K562 (cell line): ENCODE measurements at regions not wholly inside any gene's neighbourhood (a gene's known extent, or its start where the extent isn't known, plus 50 kb on each side); places are given as distances from the start of the nearest gene placed in this dataset.

ENCODE experiments used
- ATAC-seq: fragments of 200-7000 bp; cut with Tn5 transposase; 3 replicates; pipeline ENCODE4 v1.9.1; 2020; ENCODE audit warnings: moderate library complexity
- BruUV-seq: library from RNA; stranded (reverse); fragments of 400-500 nt; replicated peaks from 2 replicates; lab custom pipeline; 2021; lab: Mats Ljungman, UMichigan
- CTCF ChIA-PET: fragments of 300-600 bp; formaldehyde crosslinking; extraction: SDS; loops from one replicate; lab custom pipeline; 2021; ENCODE audit warnings: low intra/inter-chr PET ratio; lab: Yijun Ruan, JAX
- POLR2A ChIA-PET: fragments of 300-600, 350-650 bp; sonication (Branson Sonifier 250); formaldehyde crosslinking; extraction: SDS; loops from one replicate; lab custom pipeline; 2021; ENCODE audit warnings: antibody characterized with exemption, inconsistent platforms; lab: Yijun Ruan, JAX
- DNase-seq, 4 experiments: peaks; one replicate each; pipeline versions ENCODE4 v3.0.0 to v3.0.0-alpha.2; 2011 to 2018; ENCODE audit warnings: low spot score in 3 of 4, mixed read lengths in 3 of 4; ENCODE audit errors: extremely low read depth in 1 of 4
- FAIRE-seq: peaks from 2 replicates; lab custom pipeline; 2011; peaks lifted over from hg19 to GRCh38; lab: Jason Lieb, UNC
- H2AFZ ChIP-seq: 2 replicates; pipeline ENCODE4 v1.6.0; 2011; ENCODE audit warnings: low read depth, low read length, control low read depth, inconsistent platforms
- H3K27ac ChIP-seq: fragments of 200-600 bp; 3 replicates; pipeline ENCODE4 v1.8.0; 2011; ENCODE audit warnings: low read depth, mild to moderate bottlenecking, control low read depth, inconsistent platforms, low read length, moderate library complexity, mixed read lengths; ENCODE audit errors: extremely low read depth
- H3K27me3 ChIP-seq, 2 experiments: fragments of 300-600 bp in 1 of 2; 2 replicates in 1 of 2; 3 replicates in 1 of 2; pipeline versions ENCODE4 v1.6.0 to v1.8.0; 2011; ENCODE audit warnings: inconsistent platforms in 2 of 2, low read length in 2 of 2, mild to moderate bottlenecking in 1 of 2, mixed read lengths in 1 of 2, moderate library complexity in 1 of 2; ENCODE audit not compliant: control insufficient read depth in 2 of 2, insufficient read depth in 2 of 2
- H3K36me3 ChIP-seq: fragments of 300-600 bp; 3 replicates; pipeline ENCODE4 v1.8.0; 2011; ENCODE audit warnings: mild to moderate bottlenecking, low read length, inconsistent platforms; ENCODE audit not compliant: control insufficient read depth, insufficient read depth
- H3K4me1 ChIP-seq, 2 experiments: fragments of 200-600 bp in 1 of 2; replicated peaks in 1 of 2; 2 replicates in 1 of 2; 3 replicates in 1 of 2; pipeline versions ENCODE4 v1.5.1 to v1.8.0; 2011; ENCODE audit warnings: inconsistent platforms in 2 of 2, low read length in 2 of 2, mild to moderate bottlenecking in 1 of 2, mixed read lengths in 1 of 2, moderate library complexity in 1 of 2; ENCODE audit not compliant: control insufficient read depth in 2 of 2, insufficient read depth in 2 of 2
- H3K4me2 ChIP-seq: 2 replicates; pipeline ENCODE4 v1.6.1; 2011; ENCODE audit warnings: low read length, control low read depth, inconsistent platforms, mixed read lengths; ENCODE audit not compliant: insufficient read depth
- H3K4me3 ChIP-seq: fragments of 200-600 bp; sonication (generic), shearing (Covaris generic); 2 replicates; pipeline ENCODE4 v1.5.1; 2016; ENCODE audit warnings: control low read depth, inconsistent platforms
- H3K79me2 ChIP-seq: fragments of 200-600 bp; 3 replicates; pipeline ENCODE4 v1.8.0; 2011; ENCODE audit warnings: low read length, inconsistent platforms; ENCODE audit not compliant: control insufficient read depth, insufficient read depth
- H3K9ac ChIP-seq, 2 experiments: 2 replicates each; pipeline versions ENCODE4 v1.6.0 to v1.6.1; 2011; ENCODE audit warnings: low read depth in 2 of 2, low read length in 2 of 2, control low read depth in 1 of 2, inconsistent platforms in 1 of 2, mild to moderate bottlenecking in 1 of 2, mixed read lengths in 1 of 2; ENCODE audit not compliant: insufficient read depth in 1 of 2
- H3K9me1 ChIP-seq: one replicate; pipeline ENCODE4 v1.6.0; 2011; ENCODE audit warnings: inconsistent platforms, mild to moderate bottlenecking, low read length, moderate library complexity; ENCODE audit not compliant: control insufficient read depth, insufficient read depth
- H3K9me3 ChIP-seq: replicated peaks from 2 replicates; pipeline ENCODE4 v1.5.1; 2011; ENCODE audit warnings: low read depth, low read length, inconsistent platforms; ENCODE audit not compliant: control insufficient read depth, insufficient read depth
- H4K20me1 ChIP-seq: replicated peaks from 2 replicates; pipeline ENCODE4 v1.6.1; 2011; ENCODE audit warnings: low read length, inconsistent platforms, mixed read lengths; ENCODE audit not compliant: control insufficient read depth, insufficient read depth
- KLF6 ChIP-seq: fragments of 250-450 bp; sonication (Bioruptor Pico); IDR thresholded peaks from 2 replicates; pipeline ENCODE4 v1.4.0; 2020; ENCODE audit warnings: mild to moderate bottlenecking, moderate library complexity, borderline replicate concordance
- TOE1 ChIP-seq, 2 experiments: fragments of 450-650 bp in 1 of 2; sonication (generic) in 1 of 2; formaldehyde crosslinking in 1 of 2; IDR thresholded peaks; 2 replicates each; pipeline versions ENCODE4 v1.7.1 to v1.8.0; 2016 to 2022; ENCODE audit warnings: borderline replicate concordance in 2 of 2, mild to moderate bottlenecking in 2 of 2, antibody characterized with exemption in 1 of 2, inconsistent platforms in 1 of 2, low read depth in 1 of 2, missing genetic modification reagents in 1 of 2, moderate library complexity in 1 of 2
- ZNF436 ChIP-seq: fragments of 250-450, 450-650 bp; sonication (Bioruptor Pico); formaldehyde crosslinking; IDR thresholded peaks from 2 replicates; pipeline ENCODE4 v1.7.0; 2020; ENCODE audit warnings: mild to moderate bottlenecking
- ZNF668 ChIP-seq: fragments of 250-450 bp; sonication (Bioruptor Pico); IDR thresholded peaks from 2 replicates; pipeline ENCODE4 v1.8.0; 2022; ENCODE audit warnings: mild to moderate bottlenecking, inconsistent platforms
- WGBS: fragments of 100-300 bp; shearing (Covaris generic); methylation state at CpG from one replicate; pipeline ENCODE4 v1.1.6; 2016; ENCODE audit warnings: low coverage, mixed read lengths; ENCODE audit not compliant: insufficient coverage; ENCODE audit errors: missing lambda C conversion rate; 5-methylcytosine and 5-hydroxymethylcytosine counted together
- in situ Hi-C: fragments of 300-500 bp; cut with MboI; formaldehyde crosslinking; loops from 4 replicates; pipeline ENCODE4 v1.15.0; 2018; ENCODE audit warnings: inconsistent platforms, mixed read lengths
- intact Hi-C: fragments of 100-400 bp; cut with micrococcal nuclease; formaldehyde crosslinking; loops from 2 replicates; pipeline ENCODE4 v1.14.2; 2022
- TF ChIP-seq, protein P1 (sequence below): sonication (generic); formaldehyde crosslinking; IDR thresholded peaks from 2 replicates; pipeline ENCODE4 v1.8.0; 2023; ENCODE audit warnings: mild to moderate bottlenecking, missing genetic modification reagents

DNA sequence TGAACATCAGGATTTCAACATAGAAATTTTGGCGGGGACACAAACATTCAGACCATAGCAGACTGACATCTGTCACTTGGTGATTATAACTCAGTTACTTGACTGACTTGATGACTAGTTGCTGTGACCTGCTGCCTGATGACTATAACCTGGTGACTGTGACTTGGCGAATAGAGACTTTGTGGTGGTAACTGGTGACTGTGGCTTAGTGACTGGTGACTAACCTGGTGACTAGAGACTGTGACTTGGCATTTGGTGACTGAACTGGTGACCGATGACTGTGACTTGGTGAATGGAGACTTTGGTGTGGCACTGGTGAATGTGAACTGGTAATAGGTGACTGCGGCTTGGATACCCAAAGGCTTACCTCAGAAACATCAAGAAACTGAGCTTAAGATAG, 563.1 kb upstream of the FAM98A start:
- Histone ChIP-seq H3K9ac (no peak overlapping the region), H3K27ac (no peak overlapping the region), H3K9me3 (no peaks in the 10 kb centered on the region), H3K27me3 (no peaks in the 10 kb centered on the region), H3K4me3 (no peak overlapping the region), H3K4me2 (no peak overlapping the region), H3K4me1 (no peaks in the 10 kb centered on the region), H3K36me3 (no peaks in the 10 kb centered on the region), H4K20me1 (no peaks in the 10 kb centered on the region), H3K9me1 (no peaks in the 10 kb centered on the region), H2AFZ (no peak overlapping the region), H3K79me2 (no peaks in the 10 kb centered on the region)
- no TSS peak for BruUV-seq
- ATAC-seq: no peak
- CTCF ChIA-PET: no interaction called here
- TF ChIP-seq KLF6 (CRISPR knock-in tag) (no peak), ZNF668 (CRISPR knock-in tag) (no peak), ZNF436 (CRISPR knock-in tag) (no peak), TOE1 (IDR thresholded peaks at IDR 0.05; ENCODE audit: borderline replicate concordance) (no peak), TOE1 (CRISPR knock-in tag; IDR thresholded peaks at IDR 0.05; ENCODE audit: borderline replicate concordance, low read depth) (no peak)
- TF ChIP-seq, protein P1, sequence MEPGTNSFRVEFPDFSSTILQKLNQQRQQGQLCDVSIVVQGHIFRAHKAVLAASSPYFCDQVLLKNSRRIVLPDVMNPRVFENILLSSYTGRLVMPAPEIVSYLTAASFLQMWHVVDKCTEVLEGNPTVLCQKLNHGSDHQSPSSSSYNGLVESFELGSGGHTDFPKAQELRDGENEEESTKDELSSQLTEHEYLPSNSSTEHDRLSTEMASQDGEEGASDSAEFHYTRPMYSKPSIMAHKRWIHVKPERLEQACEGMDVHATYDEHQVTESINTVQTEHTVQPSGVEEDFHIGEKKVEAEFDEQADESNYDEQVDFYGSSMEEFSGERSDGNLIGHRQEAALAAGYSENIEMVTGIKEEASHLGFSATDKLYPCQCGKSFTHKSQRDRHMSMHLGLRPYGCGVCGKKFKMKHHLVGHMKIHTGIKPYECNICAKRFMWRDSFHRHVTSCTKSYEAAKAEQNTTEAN: no peak
- POLR2A ChIA-PET: no interaction called here
- intact Hi-C loops (no loop called here), in situ Hi-C loops (no loop called here)
- no peak for FAIRE-seq
- WGBS: 0% methylated on average over 4 of the region's 4 CpGs
- DNase-seq: no peak
